ENCODE measurements at regions not wholly inside any gene's neighbourhood (a gene's known extent, or its start where the extent isn't known, plus 50 kb on each side); places are given as distances from the start of the nearest gene placed in this dataset.

DNA sequence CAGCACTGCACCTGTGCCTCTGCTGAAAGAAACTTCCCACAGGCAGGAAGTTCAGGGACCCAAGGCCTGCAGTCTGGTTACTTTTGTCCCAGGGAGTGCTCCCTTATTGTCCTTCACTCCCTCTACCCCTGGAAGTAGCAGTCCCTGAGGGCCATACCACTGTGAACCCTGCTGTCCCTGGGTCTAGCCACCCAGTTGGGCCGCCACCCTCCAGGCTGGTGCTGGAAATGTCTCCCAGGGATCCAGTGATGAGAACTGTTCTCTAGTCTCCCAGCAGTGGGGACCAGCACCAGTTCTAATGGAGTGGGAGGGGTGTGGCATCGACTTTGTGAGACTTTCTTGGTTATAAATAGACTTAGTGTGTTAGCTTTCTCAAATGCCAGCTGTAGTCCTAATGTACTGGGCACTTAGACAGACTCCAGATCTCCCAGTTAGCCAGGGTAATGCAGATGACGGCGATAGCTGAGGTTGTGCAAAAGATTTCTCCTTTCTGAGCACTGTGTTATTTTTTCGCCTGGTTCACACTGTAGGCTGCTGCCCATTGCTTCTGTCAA, 462.5 kb downstream of the CDH26 start:
- TF ChIP-seq, protein P1, sequence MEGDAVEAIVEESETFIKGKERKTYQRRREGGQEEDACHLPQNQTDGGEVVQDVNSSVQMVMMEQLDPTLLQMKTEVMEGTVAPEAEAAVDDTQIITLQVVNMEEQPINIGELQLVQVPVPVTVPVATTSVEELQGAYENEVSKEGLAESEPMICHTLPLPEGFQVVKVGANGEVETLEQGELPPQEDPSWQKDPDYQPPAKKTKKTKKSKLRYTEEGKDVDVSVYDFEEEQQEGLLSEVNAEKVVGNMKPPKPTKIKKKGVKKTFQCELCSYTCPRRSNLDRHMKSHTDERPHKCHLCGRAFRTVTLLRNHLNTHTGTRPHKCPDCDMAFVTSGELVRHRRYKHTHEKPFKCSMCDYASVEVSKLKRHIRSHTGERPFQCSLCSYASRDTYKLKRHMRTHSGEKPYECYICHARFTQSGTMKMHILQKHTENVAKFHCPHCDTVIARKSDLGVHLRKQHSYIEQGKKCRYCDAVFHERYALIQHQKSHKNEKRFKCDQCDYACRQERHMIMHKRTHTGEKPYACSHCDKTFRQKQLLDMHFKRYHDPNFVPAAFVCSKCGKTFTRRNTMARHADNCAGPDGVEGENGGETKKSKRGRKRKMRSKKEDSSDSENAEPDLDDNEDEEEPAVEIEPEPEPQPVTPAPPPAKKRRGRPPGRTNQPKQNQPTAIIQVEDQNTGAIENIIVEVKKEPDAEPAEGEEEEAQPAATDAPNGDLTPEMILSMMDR (conservative IDR thresholded peaks at IDR 0.05; ENCODE audit: low read depth, low read length): no peak
- TF ChIP-seq EZH2 (IDR thresholded peaks at IDR 0.05; ENCODE audit: low read length, unreplicated experiment): no peak
- TF ChIP-seq EZH2phosphoT487 (IDR thresholded peaks at IDR 0.05; ENCODE audit: borderline replicate concordance, low read length): no peak
